ENCODE measurements at regions not wholly inside any gene's neighbourhood (a gene's known extent, or its start where the extent isn't known, plus 50 kb on each side); places are given as distances from the start of the nearest gene placed in this dataset.
"Not testable (repeated sequence)": the region's sequence is repeated elsewhere in the genome, so short reads cannot be mapped to it uniquely, and the experiment has no call there.

DNA sequence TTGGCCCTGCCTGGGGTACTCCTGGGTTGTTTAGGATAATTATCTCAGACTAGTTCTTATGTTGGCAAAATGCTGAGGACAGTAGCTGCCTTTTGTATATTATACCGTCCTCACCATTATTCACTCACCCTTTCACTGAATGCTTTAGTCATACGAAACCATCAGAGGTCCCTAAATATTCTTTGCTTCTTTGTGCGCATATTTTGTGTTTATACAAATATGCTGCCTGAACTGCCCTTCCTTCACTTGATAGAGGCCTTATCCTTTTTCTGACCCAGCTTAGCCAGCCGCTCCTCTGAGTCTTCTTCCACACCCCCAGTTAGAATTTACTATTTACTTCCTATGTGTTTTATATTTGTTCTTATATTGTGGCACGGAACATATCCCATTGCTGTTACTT, 70.2 kb upstream of the OSBPL3 start:
- DNase-seq (ENCODE audit: low spot score in 2 of 2) = no peak
- H3K27ac ChIP-seq = no peak overlapping the region
- TF ChIP-seq CTCF (IDR thresholded peaks at IDR 0.05) = no peak
- H3K9me3 ChIP-seq = no peaks in the 10 kb centered on the region
- H3K4me3 ChIP-seq = no peak overlapping the region
- intact Hi-C loops (cut with DNase I) = no loop called here
- no peaks in the 10 kb centered on the region for H3K27me3 ChIP-seq
- no peaks in the 10 kb centered on the region for H3K36me3 ChIP-seq
- H3K4me1 ChIP-seq = no peaks in the 10 kb centered on the region

GRCh38 chr7:25048444-25048834, 68.5 kb upstream of the OSBPL3 start:
- TF ChIP-seq CTCF (IDR thresholded peaks at IDR 0.05) = no peak
- Histone ChIP-seq H3K9me3 (no peaks in the 10 kb centered on the region), H3K36me3 (no peaks in the 10 kb centered on the region), H3K27ac (no peak overlapping the region), H3K4me3 (no peak overlapping the region), H3K4me1 (no peaks in the 10 kb centered on the region), H3K27me3 (no peaks in the 10 kb centered on the region)
- DNase-seq (ENCODE audit: low spot score in 2 of 2) = no peak
- intact Hi-C loops (cut with DNase I) = no loop called here

DNA sequence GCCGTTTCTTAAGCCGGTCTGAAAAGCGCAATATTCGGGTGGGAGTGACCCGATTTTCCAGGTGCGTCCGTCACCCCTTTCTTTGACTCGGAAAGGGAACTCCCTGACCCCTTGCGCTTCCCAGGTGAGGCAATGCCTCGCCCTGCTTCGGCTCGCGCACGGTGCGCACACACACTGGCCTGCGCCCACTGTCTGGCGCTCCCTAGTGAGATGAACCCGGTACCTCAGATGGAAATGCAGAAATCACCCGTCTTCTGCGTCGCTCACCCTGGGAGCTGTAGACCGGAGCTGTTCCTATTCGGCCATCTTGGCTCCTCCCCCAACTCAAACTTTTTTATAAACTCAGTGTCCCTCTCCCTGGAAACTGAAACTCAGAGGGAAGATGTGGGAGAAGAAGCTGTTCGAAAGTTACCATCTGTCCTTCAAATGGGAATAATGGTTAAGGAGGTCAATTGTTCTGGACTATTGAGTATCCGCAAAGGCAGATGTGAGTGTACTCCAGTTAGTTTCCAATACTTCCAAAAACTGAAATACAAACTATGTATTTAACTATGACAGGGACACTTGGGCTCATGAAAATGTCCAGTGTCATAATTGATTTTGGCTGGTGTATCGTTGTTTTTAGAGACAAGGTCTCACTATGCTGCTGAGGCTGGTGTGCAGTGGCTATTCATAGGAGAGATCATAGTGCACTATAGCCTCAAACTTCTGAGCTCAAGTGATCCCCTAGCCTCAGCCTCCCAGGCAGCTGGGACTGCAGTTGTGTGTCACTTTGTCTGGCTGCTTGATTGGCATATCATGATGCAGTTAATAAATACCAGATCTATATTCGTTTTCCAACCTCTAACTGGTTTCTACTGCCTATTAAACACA, 67.8 kb upstream of the OSBPL3 start:
- H3K36me3 ChIP-seq; H3K9me3 ChIP-seq; H3K4me3 ChIP-seq; H3K4me1 ChIP-seq; intact Hi-C loops (cut with DNase I); H3K27me3 ChIP-seq; DNase-seq (ENCODE audit: low spot score in 2 of 2); H3K27ac ChIP-seq: not testable (repeated sequence)

DNA sequence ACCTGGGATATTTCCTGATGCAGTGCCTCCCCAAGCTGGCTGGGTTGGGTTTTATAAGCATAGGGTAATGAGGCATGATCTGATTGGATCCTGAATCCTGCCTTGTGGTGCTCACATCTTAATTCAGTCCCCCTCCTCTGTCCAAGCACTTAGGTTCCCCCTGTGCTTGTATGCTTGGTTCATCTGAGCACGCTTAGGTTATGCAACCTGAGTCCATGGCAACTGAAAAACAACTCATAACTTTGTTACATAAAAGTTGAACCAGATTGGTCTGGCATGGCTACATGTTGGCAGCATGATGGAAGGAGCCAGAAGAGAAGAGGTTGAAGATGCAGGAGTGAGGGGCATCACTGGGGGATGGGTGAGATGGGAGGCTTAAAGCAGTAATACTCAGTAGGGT, 57.3 kb upstream of the OSBPL3 start:
- intact Hi-C loops (cut with DNase I) = no loop called here
- H3K27me3 ChIP-seq = no peaks in the 10 kb centered on the region
- no peaks in the 10 kb centered on the region for H3K9me3 ChIP-seq

GRCh38 chr7:25035274-25035673, 55.3 kb upstream of the OSBPL3 start:
- no peak for DNase-seq (ENCODE audit: low spot score in 2 of 2)
- H3K36me3 ChIP-seq = no peaks in the 10 kb centered on the region
- no peaks in the 10 kb centered on the region for H3K4me1 ChIP-seq
- no peak overlapping the region for H3K27ac ChIP-seq
- no peak overlapping the region for H3K4me3 ChIP-seq
- no peaks in the 10 kb centered on the region for H3K27me3 ChIP-seq
- H3K9me3 ChIP-seq = no peaks in the 10 kb centered on the region
- no peak for TF ChIP-seq CTCF (IDR thresholded peaks at IDR 0.05)
- intact Hi-C loops (cut with DNase I) = no loop called here

More for the DNA sequence above, 57.3 kb upstream of the OSBPL3 start:
- no peak for DNase-seq (ENCODE audit: low spot score in 2 of 2)
- TF ChIP-seq CTCF (IDR thresholded peaks at IDR 0.05) = no peak
- Histone ChIP-seq H3K4me3 (no peak overlapping the region), H3K27ac (no peak overlapping the region), H3K4me1 (no peaks in the 10 kb centered on the region), H3K36me3 (no peaks in the 10 kb centered on the region)

GRCh38 chr7:25034136-25034535, 54.2 kb upstream of the OSBPL3 start:
- TF ChIP-seq CTCF (IDR thresholded peaks at IDR 0.05) = no peak
- Histone ChIP-seq H3K36me3 (no peaks in the 10 kb centered on the region), H3K9me3 (no peaks in the 10 kb centered on the region), H3K27ac (no peak overlapping the region), H3K4me3 (no peak overlapping the region), H3K27me3 (no peaks in the 10 kb centered on the region), H3K4me1 (no peaks in the 10 kb centered on the region)
- intact Hi-C loops (cut with DNase I) = no loop called here
- no peak for DNase-seq (ENCODE audit: low spot score in 2 of 2)

Measured in ascending aorta (tissue), 2 donors.